Trophoblast cell (in vitro differentiated cells and primary cell): ENCODE measurements at regions not wholly inside any gene's neighbourhood (a gene's known extent, or its start where the extent isn't known, plus 50 kb on each side); places are given as distances from the start of the nearest gene placed in this dataset.

ENCODE experiments used
- DNase-seq, 2 donors: peaks; one replicate each; pipeline ENCODE4 v3.0.0-alpha.2; 2016
- H2AFZ ChIP-seq: 2 replicates; pipeline ENCODE4 v1.6.1; 2013; ENCODE audit warnings: low read length, moderate library complexity, mild to moderate bottlenecking; ENCODE audit not compliant: insufficient read depth, poor library complexity
- H2AK5ac ChIP-seq: 2 replicates; pipeline ENCODE4 v1.6.1; 2013; ENCODE audit warnings: mild to moderate bottlenecking, low read length
- H2BK120ac ChIP-seq: 2 replicates; pipeline ENCODE4 v1.6.1; 2013; ENCODE audit warnings: low read length, mild to moderate bottlenecking, moderate library complexity; ENCODE audit not compliant: insufficient read depth, poor library complexity
- H2BK12ac ChIP-seq: 2 replicates; pipeline ENCODE4 v1.6.1; 2013; ENCODE audit warnings: mild to moderate bottlenecking, low read length, moderate library complexity
- H2BK5ac ChIP-seq: 2 replicates; pipeline ENCODE4 v1.6.1; 2013; ENCODE audit warnings: low read length, low read depth, moderate library complexity, mild to moderate bottlenecking; ENCODE audit not compliant: poor library complexity
- H3K14ac ChIP-seq: 2 replicates; pipeline ENCODE4 v1.6.1; 2013; ENCODE audit warnings: mild to moderate bottlenecking, low read length
- H3K18ac ChIP-seq: 2 replicates; pipeline ENCODE4 v1.6.1; 2013; ENCODE audit warnings: mild to moderate bottlenecking, low read length
- H3K23ac ChIP-seq: 2 replicates; pipeline ENCODE4 v1.6.1; 2013; ENCODE audit warnings: low read length
- H3K27ac ChIP-seq: 2 replicates; pipeline ENCODE4 v1.5.1; 2013; ENCODE audit warnings: low read depth, mild to moderate bottlenecking, inconsistent platforms, low read length, moderate library complexity
- H3K27me3 ChIP-seq: 2 replicates; pipeline ENCODE4 v1.6.1; 2013; ENCODE audit warnings: inconsistent platforms, mild to moderate bottlenecking, low read length, moderate library complexity; ENCODE audit not compliant: insufficient read depth
- H3K36me3 ChIP-seq, 2 experiments: 1 replicate in 1 of 2; 2 replicates in 1 of 2; pipeline ENCODE4 v1.6.1; 2013; ENCODE audit warnings: low read length in 2 of 2, mild to moderate bottlenecking in 2 of 2, moderate library complexity in 1 of 2; ENCODE audit not compliant: insufficient read depth in 2 of 2, control insufficient read depth in 1 of 2
- H3K4ac ChIP-seq: 2 replicates; pipeline ENCODE4 v1.6.1; 2013; ENCODE audit warnings: low read depth, mild to moderate bottlenecking, low read length, moderate library complexity
- H3K4me1 ChIP-seq, 2 experiments: 1 replicate in 1 of 2; 2 replicates in 1 of 2; pipeline ENCODE4 v1.6.1; 2013; ENCODE audit warnings: low read length in 2 of 2, mild to moderate bottlenecking in 2 of 2, moderate library complexity in 1 of 2; ENCODE audit not compliant: insufficient read depth in 2 of 2, control insufficient read depth in 1 of 2
- H3K4me2 ChIP-seq: 2 replicates; pipeline ENCODE4 v1.6.1; 2013; ENCODE audit warnings: inconsistent platforms, mild to moderate bottlenecking, low read length, moderate library complexity
- H3K4me3 ChIP-seq: 2 replicates; pipeline ENCODE4 v1.5.1; 2013; ENCODE audit warnings: mild to moderate bottlenecking, low read depth, low read length, inconsistent platforms
- H3K79me1 ChIP-seq: one replicate; pipeline ENCODE4 v1.6.1; 2013; ENCODE audit warnings: low read length
- H3K79me2 ChIP-seq: 2 replicates; pipeline ENCODE4 v1.6.1; 2013; ENCODE audit warnings: low read length, mild to moderate bottlenecking; ENCODE audit not compliant: control insufficient read depth, insufficient read depth, poor library complexity
- H3K9ac ChIP-seq: 2 replicates; pipeline ENCODE4 v1.6.1; 2013; ENCODE audit warnings: mild to moderate bottlenecking, low read length
- H3K9me3 ChIP-seq: 2 replicates; pipeline ENCODE4 v1.6.1; 2013; ENCODE audit warnings: low read depth, mild to moderate bottlenecking, control low read depth, inconsistent platforms, low read length; ENCODE audit not compliant: insufficient read depth
- H4K12ac ChIP-seq: 2 replicates; pipeline ENCODE4 v1.6.1; 2013; ENCODE audit warnings: low read depth, mild to moderate bottlenecking, low read length, moderate library complexity
- H4K8ac ChIP-seq: 2 replicates; pipeline ENCODE4 v1.6.1; 2013; ENCODE audit warnings: low read depth, mild to moderate bottlenecking, low read length, moderate library complexity
- H4K91ac ChIP-seq: one replicate; pipeline ENCODE4 v1.6.1; 2013; ENCODE audit warnings: low read depth, mild to moderate bottlenecking, low read length, moderate library complexity
- WGBS: extraction: QIAGEN DNeasy Blood & Tissue Kit; methylation state at CpG from one replicate; pipeline ENCODE4 v1.1.7; 2013; ENCODE audit warnings: missing lambda C conversion rate; ENCODE audit not compliant: insufficient read length, insufficient coverage; ENCODE audit errors: extremely low coverage; 5-methylcytosine and 5-hydroxymethylcytosine counted together

GRCh38 chr2:118622108-118622507 lies 225.3 kb downstream of the EN1 start:
- no peak overlapping the region for H4K12ac ChIP-seq
- H2BK5ac ChIP-seq, result no peak overlapping the region
- H2AFZ ChIP-seq, result no peak overlapping the region
- H3K23ac ChIP-seq, result no peak overlapping the region
- H3K36me3 ChIP-seq, result no peaks in the 10 kb centered on the region
- H3K18ac ChIP-seq, result no peak overlapping the region
- H3K4me3 ChIP-seq, result no peak overlapping the region
- no peaks in the 10 kb centered on the region for H3K27me3 ChIP-seq
- H2BK120ac ChIP-seq, result no peak overlapping the region
- no peak for DNase-seq
- no peak overlapping the region for H2AK5ac ChIP-seq
- no CpG with 5 or more reads among the region's 3 CpGs for WGBS
- H3K14ac ChIP-seq, result no peak overlapping the region
- H3K9me3 ChIP-seq, result no peaks in the 10 kb centered on the region
- peaks cover 0 to 5% of the 10 kb centered on the region in 2 experiments for H3K4me1 ChIP-seq
- H3K27ac ChIP-seq, result no peak overlapping the region
- H3K4ac ChIP-seq, result no peak overlapping the region
- no peak overlapping the region for H3K9ac ChIP-seq
- no peak overlapping the region for H3K4me2 ChIP-seq
- no peak overlapping the region for H2BK12ac ChIP-seq
- no peak overlapping the region for H4K91ac ChIP-seq
- H3K79me1 ChIP-seq, result no peaks in the 10 kb centered on the region
- no peak overlapping the region for H4K8ac ChIP-seq
- no peaks in the 10 kb centered on the region for H3K79me2 ChIP-seq

GRCh38 chr2:118618279-118618678 lies 229.2 kb downstream of the EN1 start:
- Histone ChIP-seq H2BK12ac (no peak overlapping the region), H4K12ac (no peak overlapping the region), H2BK5ac (no peak overlapping the region), H3K36me3 (no peaks in the 10 kb centered on the region), H3K27me3 (no peaks in the 10 kb centered on the region), H3K27ac (no peak overlapping the region), H3K4me2 (no peak overlapping the region), H3K4me1 (peaks cover 3 to 7% of the 10 kb centered on the region in 2 experiments), H4K8ac (no peak overlapping the region), H3K23ac (no peak overlapping the region), H4K91ac (no peak overlapping the region), H3K9me3 (no peaks in the 10 kb centered on the region), H2AK5ac (no peak overlapping the region), H2AFZ (no peak overlapping the region), H3K79me1 (no peaks in the 10 kb centered on the region), H3K9ac (no peak overlapping the region), H3K4me3 (no peak overlapping the region), H3K18ac (no peak overlapping the region), H3K14ac (no peak overlapping the region), H3K4ac (no peak overlapping the region), H3K79me2 (no peaks in the 10 kb centered on the region), H2BK120ac (no peak overlapping the region)
- no CpG with 5 or more reads among the region's 13 CpGs for WGBS
- no peak for DNase-seq

- Histone ChIP-seq H2BK5ac (no peak overlapping the region), H2BK12ac (peak overlapping the region; percentile 0), H4K8ac (no peak overlapping the region), H3K4me2 (no peak overlapping the region), H4K91ac (peak overlapping the region; percentile 12), H2AFZ (no peak overlapping the region), H3K27ac (no peak overlapping the region), H4K12ac (no peak overlapping the region), H3K79me2 (no peaks in the 10 kb centered on the region), H3K27me3 (no peaks in the 10 kb centered on the region), H3K18ac (no peak overlapping the region), H2AK5ac (no peak overlapping the region), H3K79me1 (no peaks in the 10 kb centered on the region), H3K9ac (no peak overlapping the region), H3K23ac (no peak overlapping the region), H3K4me3 (no peak overlapping the region), H3K14ac (no peak overlapping the region), H3K36me3 (no peaks in the 10 kb centered on the region), H3K9me3 (no peaks in the 10 kb centered on the region), H3K4ac (no peak overlapping the region), H3K4me1 (peaks cover 3 to 5% of the 10 kb centered on the region in 2 experiments), H2BK120ac (no peak overlapping the region)
- no CpG with 5 or more reads among the region's 7 CpGs for WGBS
- no peak for DNase-seq
These were observed 231.0 kb downstream of the EN1 start for GRCh38 chr2:118616432-118616831.

DNA sequence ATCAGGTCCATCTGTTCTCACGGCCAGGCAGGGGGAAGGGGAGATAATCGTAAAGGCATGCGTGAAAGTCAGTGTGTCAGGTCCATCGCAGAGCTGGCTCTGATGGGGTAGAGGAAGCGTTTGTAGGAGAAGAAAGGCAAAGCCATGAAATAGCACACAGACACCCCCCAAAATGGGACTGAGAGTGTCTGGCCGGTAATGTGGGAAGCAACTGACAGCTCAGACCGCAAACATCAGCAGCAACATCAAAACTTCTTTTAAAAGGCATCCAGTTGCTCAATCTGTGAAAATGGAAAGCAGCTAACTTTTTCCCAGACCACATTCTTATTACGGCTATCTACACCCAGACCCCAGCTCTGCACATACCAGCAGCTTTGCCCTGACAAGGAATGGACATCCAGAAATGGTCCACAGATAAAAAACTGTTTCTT lies 232.6 kb downstream of the EN1 start:
- H2BK5ac ChIP-seq, result no peak overlapping the region
- no peak overlapping the region for H3K18ac ChIP-seq
- no peak overlapping the region for H4K8ac ChIP-seq
- H3K27ac ChIP-seq, result peak overlapping the region; percentile 67
- H2AFZ ChIP-seq, result no peak overlapping the region
- H3K4ac ChIP-seq, result no peak overlapping the region
- H3K4me1 ChIP-seq, result peaks cover 3 to 5% of the 10 kb centered on the region in 2 experiments
- no peak overlapping the region for H3K4me2 ChIP-seq
- no peak overlapping the region for H2BK12ac ChIP-seq
- H4K12ac ChIP-seq, result no peak overlapping the region
- H2AK5ac ChIP-seq, result no peak overlapping the region
- H3K14ac ChIP-seq, result no peak overlapping the region
- H3K79me2 ChIP-seq, result no peaks in the 10 kb centered on the region
- no peak overlapping the region for H3K23ac ChIP-seq
- H3K4me3 ChIP-seq, result no peak overlapping the region
- H3K79me1 ChIP-seq, result no peaks in the 10 kb centered on the region
- DNase-seq, result peak; percentile 42 to 67
- no peaks in the 10 kb centered on the region for H3K36me3 ChIP-seq
- no peaks in the 10 kb centered on the region for H3K27me3 ChIP-seq
- no CpG with 5 or more reads among the region's 8 CpGs for WGBS
- H2BK120ac ChIP-seq, result no peak overlapping the region
- H3K9ac ChIP-seq, result no peak overlapping the region
- no peak overlapping the region for H4K91ac ChIP-seq
- H3K9me3 ChIP-seq, result peaks cover 3% of the 10 kb centered on the region
